ENCODE measurements at regions not wholly inside any gene's neighbourhood (a gene's known extent, or its start where the extent isn't known, plus 50 kb on each side); places are given as distances from the start of the nearest gene placed in this dataset.
"Not testable (repeated sequence)": the region's sequence is repeated elsewhere in the genome, so short reads cannot be mapped to it uniquely, and the experiment has no call there.

- Mint-ChIP-seq H3K4me3 (no peak overlapping the region), H3K27ac (no peak overlapping the region), H3K9me3 (no peaks in the 10 kb centered on the region), H3K36me3 (ENCODE audit: low read depth) (no peaks in the 10 kb centered on the region), H3K27me3 (peaks cover 1% of the 10 kb centered on the region), H3K4me1 (no peaks in the 10 kb centered on the region)
- peak; percentile 18 for DNase-seq
- intact Hi-C loops (cut with micrococcal nuclease), result no loop called here
Measured at GRCh38 chr2:2484301-2484700, 153.2 kb upstream of the MYT1L start.

GRCh38 chr2:2482851-2483250 is 151.8 kb upstream of the MYT1L start:
- Mint-ChIP-seq H3K36me3 (ENCODE audit: low read depth) (no peaks in the 10 kb centered on the region), H3K4me3 (no peak overlapping the region), H3K4me1 (no peaks in the 10 kb centered on the region), H3K9me3 (no peaks in the 10 kb centered on the region), H3K27ac (no peak overlapping the region), H3K27me3 (peaks cover 1% of the 10 kb centered on the region)
- DNase-seq, result no peak
- intact Hi-C loops (cut with micrococcal nuclease), result no loop called here

DNA sequence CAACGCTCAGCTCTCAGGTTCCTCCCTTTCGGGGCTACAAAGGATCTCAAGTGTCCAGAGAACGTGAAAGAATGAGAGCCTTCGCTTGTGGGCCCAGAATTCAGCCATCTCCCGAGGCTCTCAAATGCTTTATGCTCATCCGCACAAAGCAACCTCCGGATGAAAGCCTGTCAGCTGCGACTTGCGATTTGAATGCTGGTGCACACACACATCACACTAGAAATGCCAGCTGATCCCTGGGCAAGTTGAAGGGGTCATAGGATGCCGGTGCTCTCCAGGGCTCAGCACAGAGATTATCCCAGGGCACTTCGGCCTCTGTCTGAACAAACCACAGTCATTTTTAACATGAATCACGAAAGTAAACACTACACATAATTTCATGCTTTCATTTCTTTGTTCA is 141.8 kb upstream of the MYT1L start:
- Mint-ChIP-seq H3K36me3 (ENCODE audit: low read depth) (no peaks in the 10 kb centered on the region), H3K27ac (no peak overlapping the region), H3K4me1 (no peaks in the 10 kb centered on the region), H3K4me3 (no peak overlapping the region), H3K9me3 (no peaks in the 10 kb centered on the region), H3K27me3 (no peaks in the 10 kb centered on the region)
- intact Hi-C loops (cut with micrococcal nuclease), result no loop called here
- no peak for DNase-seq

DNA sequence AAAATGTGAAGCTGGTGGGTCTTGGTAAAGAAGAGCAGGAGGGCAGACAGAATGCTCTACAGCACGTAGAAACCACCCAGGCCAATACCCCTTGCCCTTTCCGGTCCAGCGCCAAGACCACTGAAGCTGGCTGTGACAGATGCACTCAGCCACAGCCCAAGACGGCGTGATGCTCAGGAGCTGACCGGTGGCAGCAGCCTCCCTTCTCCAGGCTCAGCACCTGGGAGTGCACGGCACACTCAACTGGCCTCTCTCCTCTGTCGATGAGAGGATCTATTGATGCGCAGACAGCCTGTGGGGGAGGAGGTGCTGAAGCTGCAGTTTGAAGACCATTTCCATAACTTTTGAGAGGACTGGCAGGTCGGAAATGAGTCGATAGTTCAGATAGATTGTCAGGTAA is 141.0 kb upstream of the MYT1L start:
- no peak for DNase-seq
- Mint-ChIP-seq H3K4me1 (no peaks in the 10 kb centered on the region), H3K4me3 (no peak overlapping the region), H3K9me3 (no peaks in the 10 kb centered on the region), H3K27ac (no peak overlapping the region), H3K27me3 (no peaks in the 10 kb centered on the region), H3K36me3 (ENCODE audit: low read depth) (no peaks in the 10 kb centered on the region)
- intact Hi-C loops (cut with micrococcal nuclease), result no loop called here

DNA sequence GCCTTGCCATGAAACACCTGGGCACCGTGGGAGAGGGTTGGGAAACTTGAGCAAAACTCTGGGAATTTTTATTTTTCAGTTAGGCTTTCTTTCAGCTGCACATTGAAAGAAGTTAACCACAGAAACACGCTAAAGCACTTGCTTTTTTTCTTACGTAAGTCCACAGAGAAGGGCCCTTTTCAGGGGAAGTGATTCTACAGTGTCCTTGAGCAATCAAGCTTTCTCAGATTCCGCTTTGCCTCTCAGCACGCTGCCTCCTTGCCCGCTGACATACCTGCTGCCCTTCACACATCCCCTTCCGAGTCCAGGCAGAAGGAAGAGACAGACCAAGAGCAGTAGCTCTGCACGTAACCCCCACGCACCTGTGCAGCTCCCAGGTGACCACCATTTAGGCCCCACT is 135.5 kb upstream of the MYT1L start:
- H3K4me1 Mint-ChIP-seq, result no peaks in the 10 kb centered on the region

GRCh38 chr2:2464643-2465042 is 133.6 kb upstream of the MYT1L start:
- Mint-ChIP-seq H3K9me3 (no peaks in the 10 kb centered on the region), H3K4me1 (no peaks in the 10 kb centered on the region), H3K27me3 (no peaks in the 10 kb centered on the region), H3K36me3 (ENCODE audit: low read depth) (no peaks in the 10 kb centered on the region), H3K4me3 (no peak overlapping the region), H3K27ac (no peak overlapping the region)
- no peak for DNase-seq
- intact Hi-C loops (cut with micrococcal nuclease), result no loop called here

More for the DNA sequence above, 135.5 kb upstream of the MYT1L start:
- peak; percentile 47 for DNase-seq
- H3K4me3 Mint-ChIP-seq, result no peak overlapping the region
- intact Hi-C loops (cut with micrococcal nuclease), result no loop called here
- H3K27me3 Mint-ChIP-seq, result no peaks in the 10 kb centered on the region
- no peaks in the 10 kb centered on the region for H3K9me3 Mint-ChIP-seq
- H3K27ac Mint-ChIP-seq, result no peak overlapping the region
- H3K36me3 Mint-ChIP-seq (ENCODE audit: low read depth), result no peaks in the 10 kb centered on the region

GRCh38 chr2:2464094-2464493 is 133.0 kb upstream of the MYT1L start:
- DNase-seq, result peak; percentile 40
- H3K9me3 Mint-ChIP-seq, result no peaks in the 10 kb centered on the region
- no peaks in the 10 kb centered on the region for H3K27me3 Mint-ChIP-seq
- no peaks in the 10 kb centered on the region for H3K36me3 Mint-ChIP-seq (ENCODE audit: low read depth)
- no peaks in the 10 kb centered on the region for H3K4me1 Mint-ChIP-seq
- no peak overlapping the region for H3K4me3 Mint-ChIP-seq
- no peak overlapping the region for H3K27ac Mint-ChIP-seq
- intact Hi-C loops (cut with micrococcal nuclease), result no loop called here

GRCh38 chr2:2456721-2457120 is 125.6 kb upstream of the MYT1L start:
- Mint-ChIP-seq H3K27me3 (no peaks in the 10 kb centered on the region), H3K4me3 (no peak overlapping the region), H3K36me3 (ENCODE audit: low read depth) (no peaks in the 10 kb centered on the region), H3K4me1 (no peaks in the 10 kb centered on the region), H3K9me3 (no peaks in the 10 kb centered on the region), H3K27ac (no peak overlapping the region)
- intact Hi-C loops (cut with micrococcal nuclease), result no loop called here
- DNase-seq, result no peak

DNA sequence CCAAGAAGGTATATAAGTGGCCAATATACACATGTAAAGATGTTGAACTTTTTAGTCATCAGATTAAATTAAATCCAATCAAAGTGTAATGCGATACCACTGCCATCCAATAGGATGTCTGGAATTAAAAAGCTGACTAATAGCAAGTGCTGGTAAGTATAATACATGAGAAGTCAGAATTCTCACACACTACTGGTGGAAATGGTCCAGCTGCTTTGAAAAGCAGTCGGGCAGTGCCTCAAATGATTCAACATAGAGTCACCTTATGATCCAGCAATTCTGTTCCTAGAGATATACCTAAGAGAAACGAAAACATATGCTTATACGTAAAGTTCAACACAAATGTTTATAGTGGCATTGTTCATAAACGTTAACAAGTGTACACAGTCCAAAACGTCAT is 124.1 kb upstream of the MYT1L start:
- Mint-ChIP-seq H3K36me3 (ENCODE audit: low read depth) (no peaks in the 10 kb centered on the region), H3K27me3 (no peaks in the 10 kb centered on the region), H3K4me1 (no peaks in the 10 kb centered on the region), H3K4me3 (no peak overlapping the region), H3K27ac (no peak overlapping the region), H3K9me3 (no peaks in the 10 kb centered on the region)
- intact Hi-C loops (cut with micrococcal nuclease), result no loop called here
- no peak for DNase-seq

DNA sequence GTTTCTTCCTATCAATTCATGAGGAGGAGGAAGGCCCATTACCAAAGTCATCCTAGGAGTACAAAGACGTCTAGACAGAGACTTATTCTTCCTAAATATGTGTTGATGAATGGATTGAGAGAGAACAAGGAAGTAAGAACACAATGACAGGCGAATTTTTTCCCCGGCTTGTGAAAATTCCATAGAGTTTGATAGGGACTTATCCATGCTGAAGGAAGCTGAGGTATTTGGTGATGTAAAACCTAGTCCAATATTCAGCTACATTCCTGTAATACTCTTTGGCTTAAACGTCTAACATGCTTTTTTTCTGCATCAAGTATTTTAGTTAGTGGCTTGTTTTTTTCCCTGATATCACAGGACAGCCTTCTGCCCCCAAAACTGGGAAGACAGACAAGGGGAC is 121.9 kb upstream of the MYT1L start:
- DNase-seq, result no peak
- Mint-ChIP-seq H3K4me3 (no peak overlapping the region), H3K27me3 (no peaks in the 10 kb centered on the region), H3K27ac (no peak overlapping the region), H3K4me1 (no peaks in the 10 kb centered on the region), H3K36me3 (ENCODE audit: low read depth) (no peaks in the 10 kb centered on the region), H3K9me3 (no peaks in the 10 kb centered on the region)
- intact Hi-C loops (cut with micrococcal nuclease), result no loop called here

GRCh38 chr2:2451275-2451674 is 120.2 kb upstream of the MYT1L start:
- intact Hi-C loops (cut with micrococcal nuclease); H3K9me3 Mint-ChIP-seq; DNase-seq; H3K27ac Mint-ChIP-seq; H3K36me3 Mint-ChIP-seq (ENCODE audit: low read depth); H3K27me3 Mint-ChIP-seq; H3K4me1 Mint-ChIP-seq; H3K4me3 Mint-ChIP-seq: not testable (repeated sequence)

DNA sequence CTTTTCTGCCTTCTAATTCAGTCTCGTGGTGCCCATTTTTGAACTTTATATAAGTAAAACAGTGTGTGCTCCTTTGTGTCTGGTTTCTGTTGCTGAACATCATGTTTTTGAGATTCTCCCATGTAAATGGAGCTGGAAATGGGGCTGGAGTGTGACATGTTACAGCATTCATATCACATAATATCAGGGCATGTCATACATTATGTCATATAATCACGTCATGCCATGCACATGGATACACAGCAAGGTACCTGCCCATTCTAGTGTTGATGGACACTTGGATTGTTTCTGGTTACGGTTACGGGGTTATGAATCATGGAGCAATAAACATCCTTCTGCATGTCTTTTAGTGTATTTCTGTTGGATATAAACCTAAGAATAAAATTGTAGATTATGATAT is 117.1 kb upstream of the MYT1L start:
- Mint-ChIP-seq H3K4me1 (no peaks in the 10 kb centered on the region), H3K4me3 (no peak overlapping the region), H3K27ac (no peak overlapping the region), H3K9me3 (no peaks in the 10 kb centered on the region), H3K27me3 (no peaks in the 10 kb centered on the region), H3K36me3 (ENCODE audit: low read depth) (no peaks in the 10 kb centered on the region)
- DNase-seq, result no peak
- intact Hi-C loops (cut with micrococcal nuclease), result no loop called here

DNA sequence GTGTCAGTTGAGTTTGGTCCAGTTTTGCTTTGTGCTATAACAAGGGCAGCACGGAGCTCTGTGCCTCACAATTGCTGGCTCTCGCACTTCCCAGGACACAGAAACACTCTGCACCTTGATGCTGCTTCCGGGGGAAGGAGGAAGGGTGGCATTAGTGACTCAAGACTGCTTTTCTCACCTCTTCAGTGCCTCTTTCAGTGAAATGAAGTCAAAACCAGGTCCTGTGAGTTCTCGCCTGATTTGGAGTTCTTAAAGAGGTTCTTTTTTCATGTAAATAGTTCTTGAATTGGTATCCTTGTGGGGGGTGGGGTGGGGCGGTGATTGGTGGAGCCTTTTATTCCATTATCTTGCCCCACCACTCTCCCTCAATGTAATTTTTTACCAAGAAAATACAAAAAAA is 91.5 kb upstream of the MYT1L start:
- Mint-ChIP-seq H3K9me3 (no peaks in the 10 kb centered on the region), H3K27me3 (no peaks in the 10 kb centered on the region), H3K4me1 (no peaks in the 10 kb centered on the region), H3K36me3 (ENCODE audit: low read depth) (no peaks in the 10 kb centered on the region), H3K4me3 (no peak overlapping the region), H3K27ac (no peak overlapping the region)
- peak; percentile 30 for DNase-seq
- intact Hi-C loops (cut with micrococcal nuclease), result no loop called here

DNA sequence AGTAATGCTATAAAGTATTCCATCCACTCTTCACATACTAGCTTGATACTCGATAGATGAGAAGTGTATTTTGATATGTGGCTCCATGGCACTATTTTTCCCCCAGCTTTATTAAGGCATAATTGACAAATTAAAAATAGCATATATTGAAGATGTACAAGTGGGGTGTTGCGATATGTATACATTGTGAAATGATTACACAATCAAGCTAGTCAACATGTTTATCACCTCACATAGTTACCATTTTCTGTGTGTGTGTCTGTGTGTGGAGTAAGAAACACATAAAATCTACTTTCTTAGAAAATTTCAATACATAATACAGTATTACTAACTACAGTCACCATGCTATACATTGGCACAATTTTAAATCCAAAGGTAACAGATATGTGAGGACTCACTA is 82.5 kb upstream of the MYT1L start:
- DNase-seq, result no peak
- Mint-ChIP-seq H3K27me3 (no peaks in the 10 kb centered on the region), H3K36me3 (ENCODE audit: low read depth) (no peaks in the 10 kb centered on the region), H3K4me3 (no peak overlapping the region), H3K4me1 (no peaks in the 10 kb centered on the region), H3K9me3 (no peaks in the 10 kb centered on the region), H3K27ac (no peak overlapping the region)
- intact Hi-C loops (cut with micrococcal nuclease), result no loop called here

- intact Hi-C loops (cut with micrococcal nuclease), result no loop called here
- Mint-ChIP-seq H3K27me3 (no peaks in the 10 kb centered on the region), H3K4me3 (no peak overlapping the region), H3K27ac (no peak overlapping the region), H3K9me3 (no peaks in the 10 kb centered on the region), H3K36me3 (ENCODE audit: low read depth) (no peaks in the 10 kb centered on the region), H3K4me1 (no peaks in the 10 kb centered on the region)
- no peak for DNase-seq
Measured at GRCh38 chr2:2410987-2411386, 79.9 kb upstream of the MYT1L start.

- no peak for DNase-seq
- no peaks in the 10 kb centered on the region for H3K36me3 Mint-ChIP-seq (ENCODE audit: low read depth)
- H3K9me3 Mint-ChIP-seq, result no peaks in the 10 kb centered on the region
Measured at GRCh38 chr2:2409481-2409880, 78.4 kb upstream of the MYT1L start.

More at GRCh38 chr2:2409481-2409880, 78.4 kb upstream of the MYT1L start:
- H3K4me1 Mint-ChIP-seq, result no peaks in the 10 kb centered on the region
- H3K27ac Mint-ChIP-seq, result no peak overlapping the region
- H3K4me3 Mint-ChIP-seq, result no peak overlapping the region
- intact Hi-C loops (cut with micrococcal nuclease), result no loop called here
- no peaks in the 10 kb centered on the region for H3K27me3 Mint-ChIP-seq
